ENCODE measurements at regions not wholly inside any gene's neighbourhood (a gene's known extent, or its start where the extent isn't known, plus 50 kb on each side); places are given as distances from the start of the nearest gene placed in this dataset.

DNA sequence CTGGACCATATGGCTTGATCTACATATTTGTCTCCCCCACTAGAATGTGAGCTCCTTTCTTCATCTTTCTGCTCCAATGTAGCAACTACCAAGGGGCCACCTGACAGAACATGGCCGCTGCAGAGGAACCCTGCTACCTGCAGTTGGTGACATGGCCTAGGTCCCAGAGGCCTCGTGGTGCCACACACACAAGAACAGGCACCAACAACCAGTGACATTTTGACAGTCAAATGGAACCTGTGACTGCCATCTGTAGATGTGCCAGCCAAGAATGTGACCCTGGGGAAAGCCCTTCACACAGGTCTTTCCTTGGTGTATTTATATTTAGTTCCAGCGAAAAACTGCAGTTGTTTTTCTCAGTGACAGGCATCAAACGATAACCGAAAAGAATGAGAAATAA lies 67.9 kb upstream of the ANKRD1 start:
- TF ChIP-seq POLR2A (IDR thresholded peaks at IDR 0.05), result no peak
- TF ChIP-seq, protein P1, sequence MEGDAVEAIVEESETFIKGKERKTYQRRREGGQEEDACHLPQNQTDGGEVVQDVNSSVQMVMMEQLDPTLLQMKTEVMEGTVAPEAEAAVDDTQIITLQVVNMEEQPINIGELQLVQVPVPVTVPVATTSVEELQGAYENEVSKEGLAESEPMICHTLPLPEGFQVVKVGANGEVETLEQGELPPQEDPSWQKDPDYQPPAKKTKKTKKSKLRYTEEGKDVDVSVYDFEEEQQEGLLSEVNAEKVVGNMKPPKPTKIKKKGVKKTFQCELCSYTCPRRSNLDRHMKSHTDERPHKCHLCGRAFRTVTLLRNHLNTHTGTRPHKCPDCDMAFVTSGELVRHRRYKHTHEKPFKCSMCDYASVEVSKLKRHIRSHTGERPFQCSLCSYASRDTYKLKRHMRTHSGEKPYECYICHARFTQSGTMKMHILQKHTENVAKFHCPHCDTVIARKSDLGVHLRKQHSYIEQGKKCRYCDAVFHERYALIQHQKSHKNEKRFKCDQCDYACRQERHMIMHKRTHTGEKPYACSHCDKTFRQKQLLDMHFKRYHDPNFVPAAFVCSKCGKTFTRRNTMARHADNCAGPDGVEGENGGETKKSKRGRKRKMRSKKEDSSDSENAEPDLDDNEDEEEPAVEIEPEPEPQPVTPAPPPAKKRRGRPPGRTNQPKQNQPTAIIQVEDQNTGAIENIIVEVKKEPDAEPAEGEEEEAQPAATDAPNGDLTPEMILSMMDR (IDR thresholded peaks at IDR 0.05), result no peak

All from body of pancreas (tissue), 4 donors.